Liver (tissue), 8 donors: ENCODE measurements at regions not wholly inside any gene's neighbourhood (a gene's known extent, or its start where the extent isn't known, plus 50 kb on each side); places are given as distances from the start of the nearest gene placed in this dataset.

Experiments used
- DNase-seq: peaks from one replicate; pipeline ENCODE4 v3.0.0-alpha.2; 2017; ENCODE audit warnings: low spot score
- H3K27ac ChIP-seq, 2 donors: one replicate each; pipeline ENCODE4 v1.7.0; 2013; ENCODE audit warnings: inconsistent platforms in 2 of 2, low read length in 2 of 2, control low read depth in 1 of 2, low read depth in 1 of 2, mild to moderate bottlenecking in 1 of 2
- H3K27me3 ChIP-seq, 4 donors: one replicate each; pipeline versions ENCODE4 v1.6.1 to v1.7.0; 2013; ENCODE audit warnings: low read length in 3 of 4, inconsistent platforms in 1 of 4, mild to moderate bottlenecking in 1 of 4, moderate library complexity in 1 of 4; ENCODE audit not compliant: control insufficient read depth in 4 of 4, insufficient read depth in 4 of 4
- H3K36me3 ChIP-seq, 4 donors: one replicate each; pipeline versions ENCODE4 v1.6.1 to v1.7.0; 2013; ENCODE audit warnings: low read length in 3 of 4, mild to moderate bottlenecking in 3 of 4, low read depth in 1 of 4, moderate library complexity in 1 of 4; ENCODE audit not compliant: control insufficient read depth in 4 of 4, insufficient read depth in 3 of 4
- H3K4me1 ChIP-seq, 4 donors: one replicate each; pipeline versions ENCODE4 v1.6.1 to v1.7.0; 2013; ENCODE audit warnings: low read length in 3 of 4, mild to moderate bottlenecking in 3 of 4, moderate library complexity in 1 of 4; ENCODE audit not compliant: control insufficient read depth in 4 of 4, insufficient read depth in 4 of 4
- H3K4me3 ChIP-seq, 3 donors: one replicate each; pipeline versions ENCODE4 v1.6.1 to v1.7.0; 2013; ENCODE audit warnings: low read length in 3 of 3, control low read depth in 1 of 3, low read depth in 1 of 3, mild to moderate bottlenecking in 1 of 3
- H3K9ac ChIP-seq, 2 donors: one replicate each; pipeline ENCODE4 v1.7.0; 2013; ENCODE audit warnings: low read length in 2 of 2, mild to moderate bottlenecking in 2 of 2, moderate library complexity in 2 of 2, control low read depth in 1 of 2, low read depth in 1 of 2
- H3K9me3 ChIP-seq, 4 donors: one replicate each; pipeline versions ENCODE4 v1.6.1 to v1.7.0; 2013; ENCODE audit warnings: low read length in 3 of 4; ENCODE audit not compliant: control insufficient read depth in 4 of 4
- ATF3 ChIP-seq: IDR thresholded peaks from 2 replicates; pipeline ENCODE4 v1.6.1; 2016; ENCODE audit warnings: antibody characterized with exemption
- CTCF ChIP-seq: fragments of 150-350 bp; IDR thresholded peaks from 2 replicates; pipeline ENCODE4 v1.5.1; 2017; ENCODE audit warnings: improper control_type of control experiment, low read depth, low read length; ENCODE audit not compliant: missing input control
- EGR1 ChIP-seq, 2 donors: IDR thresholded peaks; 2 replicates each; pipeline ENCODE4 v1.6.1; 2016 to 2018; ENCODE audit warnings: antibody characterized with exemption in 2 of 2, low read depth in 2 of 2
- FOXA1 ChIP-seq: IDR thresholded peaks from 2 replicates; pipeline ENCODE4 v1.6.1; 2016; ENCODE audit warnings: antibody characterized with exemption
- FOXA2 ChIP-seq: IDR thresholded peaks from 2 replicates; pipeline ENCODE4 v1.6.1; 2016; ENCODE audit warnings: antibody characterized with exemption
- GABPA ChIP-seq, 2 donors: IDR thresholded peaks in 1 of 2; conservative IDR thresholded peaks in 1 of 2; 2 replicates each; pipeline ENCODE4 v1.6.1; 2016; ENCODE audit warnings: antibody characterized with exemption in 2 of 2, mild to moderate bottlenecking in 1 of 2, moderate library complexity in 1 of 2
- HNF4G ChIP-seq: IDR thresholded peaks from 2 replicates; pipeline ENCODE4 v1.6.1; 2016; ENCODE audit warnings: antibody characterized with exemption
- JUND ChIP-seq, 2 donors: IDR thresholded peaks; 2 replicates each; pipeline ENCODE4 v1.6.1; 2016; ENCODE audit warnings: antibody characterized with exemption in 2 of 2
- MAX ChIP-seq: IDR thresholded peaks from 2 replicates; pipeline ENCODE4 v1.6.1; 2016; ENCODE audit warnings: antibody characterized with exemption
- NR2F2 ChIP-seq: IDR thresholded peaks from 2 replicates; pipeline ENCODE4 v1.6.1; 2016; ENCODE audit warnings: antibody characterized with exemption
- RAD21 ChIP-seq, 2 donors: IDR thresholded peaks; 2 replicates each; pipeline ENCODE4 v1.6.1; 2016; ENCODE audit warnings: antibody characterized with exemption in 2 of 2, mild to moderate bottlenecking in 2 of 2
- REST ChIP-seq: IDR thresholded peaks from 2 replicates; pipeline ENCODE4 v1.6.1; 2016; ENCODE audit warnings: antibody characterized with exemption, mild to moderate bottlenecking
- RXRA ChIP-seq, 2 donors: IDR thresholded peaks; 2 replicates each; pipeline ENCODE4 v1.6.1; 2017 to 2018; ENCODE audit warnings: antibody characterized with exemption in 2 of 2, mild to moderate bottlenecking in 1 of 2
- TAF1 ChIP-seq: conservative IDR thresholded peaks from 2 replicates; pipeline ENCODE4 v1.6.1; 2016; ENCODE audit warnings: antibody characterized with exemption, mild to moderate bottlenecking
- YY1 ChIP-seq: IDR thresholded peaks from 2 replicates; pipeline ENCODE4 v1.6.1; 2016; ENCODE audit warnings: antibody characterized with exemption, mild to moderate bottlenecking
- ZBTB33 ChIP-seq: IDR thresholded peaks from 2 replicates; pipeline ENCODE4 v1.6.1; 2016; ENCODE audit warnings: antibody characterized with exemption
- WGBS: extraction: QIAGEN DNeasy Blood & Tissue Kit; methylation state at CpG from one replicate; pipeline ENCODE4 v1.1.7; 2013; 5-methylcytosine and 5-hydroxymethylcytosine counted together
- donor health status: healthy.
- donor health status: healthy.
- donor health status: healthy.
- donor health status: healthy.
- donor health status: healthy.

- Histone ChIP-seq H3K4me1 (peaks cover 6 to 17% (median 13%) of the 10 kb centered on the region in 4 donors), H3K36me3 (no peaks in the 10 kb centered on the region), H3K9me3 (no peaks in the 10 kb centered on the region), H3K4me3 (no peak overlapping the region), H3K9ac (no peak overlapping the region), H3K27me3 (no peaks in the 10 kb centered on the region), H3K27ac (no peak overlapping the region)
- no peak for DNase-seq
- TF ChIP-seq NR2F2 (no peak), CTCF (peak; percentile 18), HNF4G (no peak), TAF1 (no peak), RXRA (IDR thresholded peaks at IDR 0.05) (no peak), GABPA (IDR thresholded peaks at IDR 0.05 in 1 of 2, conservative IDR thresholded peaks at IDR 0.05 in 1 of 2) (no peak), RAD21 (IDR thresholded peaks at IDR 0.05) (peak; percentile 63 to 77), REST (no peak), MAX (no peak), EGR1 (IDR thresholded peaks at IDR 0.05; ENCODE audit: low read depth in 2 of 2) (no peak), FOXA2 (no peak)
- 91% methylated on average over 3 of the region's 3 CpGs for WGBS
Observed at GRCh38 chr2:158045362-158045761, 56.3 kb upstream of the UPP2 start.

- no peaks in the 10 kb centered on the region for H3K9me3 ChIP-seq
- no peak overlapping the region for H3K9ac ChIP-seq
- H3K27ac ChIP-seq, result peak overlapping the region; percentile 19 to 35
- peaks cover 6 to 17% (median 13%) of the 10 kb centered on the region in 4 donors for H3K4me1 ChIP-seq
- no peaks in the 10 kb centered on the region for H3K36me3 ChIP-seq
- no peaks in the 10 kb centered on the region for H3K27me3 ChIP-seq
- whole genome bisulfite sequencing, result 60% methylated on average over 5 of the region's 5 CpGs
- DNase-seq, result no peak
- H3K4me3 ChIP-seq, result no peak overlapping the region
- peak; percentile 54 for TF ChIP-seq YY1
- peak; percentile 60 for TF ChIP-seq REST
- peak; percentile 57 for TF ChIP-seq MAX
- TF ChIP-seq ZBTB33, result peak; percentile 72
- peak; percentile 83 to 94 for TF ChIP-seq JUND (IDR thresholded peaks at IDR 0.05)
- TF ChIP-seq TAF1, result no peak
- peak; percentile 63 to 71 for TF ChIP-seq RAD21 (IDR thresholded peaks at IDR 0.05)
- TF ChIP-seq NR2F2, result peak; percentile 75
- no peak for TF ChIP-seq FOXA1
- TF ChIP-seq CTCF, result no peak
- TF ChIP-seq ATF3, result peak; percentile 72
- TF ChIP-seq RXRA (IDR thresholded peaks at IDR 0.05), result peak; percentile 93 to 97
- TF ChIP-seq HNF4G, result peak; percentile 61
Observed at GRCh38 chr2:158043181-158043948, 58.3 kb upstream of the UPP2 start.
